GM12891 (cell line): ENCODE measurements at regions not wholly inside any gene's neighbourhood (a gene's known extent, or its start where the extent isn't known, plus 50 kb on each side); places are given as distances from the start of the nearest gene placed in this dataset.

Experiments
- POLR2A ChIP-seq: IDR thresholded peaks from 2 replicates; pipeline ENCODE4 v1.6.1; 2011; ENCODE audit warnings: low read depth, low read length, control low read depth
- POLR2AphosphoS5 ChIP-seq: IDR thresholded peaks from 2 replicates; pipeline ENCODE4 v1.6.1; 2011; ENCODE audit warnings: low read depth, low read length, control low read depth
- SPI1 ChIP-seq: IDR thresholded peaks from 2 replicates; pipeline ENCODE4 v1.6.1; 2011; ENCODE audit warnings: low read depth, low read length, control low read depth
- TAF1 ChIP-seq: IDR thresholded peaks from 2 replicates; pipeline ENCODE4 v1.6.1; 2011; ENCODE audit warnings: low read depth, low read length, control low read depth

DNA sequence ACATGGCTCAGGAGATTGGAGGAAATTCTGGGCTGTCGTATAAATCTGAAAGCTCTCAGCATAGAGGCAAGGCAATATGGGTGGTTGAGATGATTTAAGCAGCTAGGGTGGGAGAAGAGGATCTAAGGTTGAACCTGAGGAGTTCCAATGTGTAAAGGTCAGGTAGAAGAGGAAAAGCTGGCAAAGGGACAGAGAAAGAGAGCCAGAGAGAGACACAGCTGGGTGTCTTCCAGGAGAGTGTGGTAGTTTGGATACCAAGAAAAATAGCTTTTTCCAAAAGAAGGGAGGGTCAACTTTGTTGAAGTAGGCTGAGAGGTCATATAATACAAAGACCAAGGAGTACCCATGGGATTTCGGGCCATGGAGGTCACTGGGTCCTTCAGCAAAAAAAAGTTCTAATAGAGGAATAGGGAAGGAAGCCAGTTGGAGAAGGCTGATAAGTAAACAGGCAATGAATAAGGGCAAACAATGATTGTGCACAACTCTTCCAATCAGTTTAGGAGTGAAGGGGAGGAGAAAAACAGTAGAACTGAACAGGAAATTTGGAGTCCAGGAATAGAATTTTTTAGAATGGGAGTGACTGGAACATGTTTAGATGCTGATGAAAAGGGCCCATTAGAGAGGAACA, 135.1 kb downstream of the QRSL1 start:
- TF ChIP-seq POLR2A = no peak
- no peak for TF ChIP-seq POLR2AphosphoS5
- no peak for TF ChIP-seq TAF1
- TF ChIP-seq SPI1 = no peak
